HuH-7 (cell line): ENCODE measurements at regions not wholly inside any gene's neighbourhood (a gene's known extent, or its start where the extent isn't known, plus 50 kb on each side); places are given as distances from the start of the nearest gene placed in this dataset.

Experiments used
- DNase-seq: peaks from one replicate; pipeline ENCODE4 v3.0.0; 2011; ENCODE audit warnings: low spot score

DNA sequence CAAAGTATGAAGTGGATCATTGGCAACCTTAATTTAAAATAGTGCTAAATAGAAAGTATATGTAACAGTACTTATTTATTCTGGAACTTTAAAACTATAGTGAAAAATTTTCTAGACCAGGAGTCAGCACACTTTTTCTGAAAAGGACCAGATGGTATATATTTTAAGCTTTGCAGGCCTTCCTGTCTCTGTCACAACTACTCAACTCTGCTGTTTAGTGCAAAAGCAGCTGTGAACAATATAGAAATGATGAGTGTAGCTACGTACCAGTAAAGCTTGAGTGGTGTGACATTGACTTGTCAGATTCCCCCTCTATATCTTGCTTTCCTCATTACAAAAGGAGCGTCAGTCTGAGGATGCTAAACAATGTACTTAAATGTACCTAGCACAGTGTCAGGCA, 88.1 kb upstream of the IGFBP3 start:
- no peak for DNase-seq

DNA sequence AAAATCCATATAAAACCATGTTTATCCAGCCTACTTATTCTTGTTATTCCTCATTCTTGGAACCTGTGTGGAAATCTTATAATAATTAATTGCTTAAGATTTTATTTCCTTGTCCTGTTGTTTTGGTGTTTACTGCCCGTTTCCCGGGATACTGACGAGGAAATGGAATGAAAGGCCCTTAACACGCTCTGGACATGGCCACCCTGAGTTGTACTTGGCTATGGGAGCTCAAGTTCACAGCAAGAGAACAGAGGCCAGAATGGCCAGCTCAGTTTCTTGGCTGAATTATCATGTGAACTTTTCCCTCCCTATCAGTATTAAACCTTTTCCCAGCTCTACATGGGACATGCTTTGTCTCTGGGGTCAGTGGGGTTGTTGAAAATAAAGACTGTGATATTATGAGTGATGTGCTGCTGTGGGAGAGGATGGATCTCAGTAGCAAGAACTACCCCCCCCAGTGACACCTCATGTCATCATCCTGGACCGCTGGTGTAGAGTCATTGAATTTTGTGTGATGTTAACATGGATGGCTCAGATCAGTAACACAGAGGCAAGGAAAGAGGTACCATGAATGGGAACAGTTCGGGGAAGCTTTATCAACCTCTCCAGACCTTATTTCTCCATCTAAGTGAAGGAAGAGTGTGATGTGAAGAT, 87.0 kb upstream of the IGFBP3 start:
- DNase-seq: no peak

DNA sequence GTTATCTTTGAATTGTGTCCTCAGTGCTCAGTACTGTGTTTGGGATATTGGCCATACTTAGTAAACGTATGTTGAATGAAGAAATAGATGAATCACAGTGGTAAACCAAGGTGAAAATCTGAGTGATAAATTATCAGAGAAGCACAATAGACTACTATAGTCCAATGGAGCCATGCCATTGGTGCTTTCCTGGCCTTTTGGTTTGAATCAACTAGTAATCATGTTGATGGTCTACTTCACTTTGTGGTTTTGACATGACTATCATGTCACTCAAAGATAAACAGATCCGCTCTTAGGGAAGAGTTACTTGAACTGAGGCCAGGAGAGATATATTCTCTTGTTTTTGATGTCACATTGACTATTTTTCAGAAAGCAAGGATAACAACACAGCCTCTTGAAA, 86.1 kb upstream of the IGFBP3 start:
- DNase-seq: no peak

DNA sequence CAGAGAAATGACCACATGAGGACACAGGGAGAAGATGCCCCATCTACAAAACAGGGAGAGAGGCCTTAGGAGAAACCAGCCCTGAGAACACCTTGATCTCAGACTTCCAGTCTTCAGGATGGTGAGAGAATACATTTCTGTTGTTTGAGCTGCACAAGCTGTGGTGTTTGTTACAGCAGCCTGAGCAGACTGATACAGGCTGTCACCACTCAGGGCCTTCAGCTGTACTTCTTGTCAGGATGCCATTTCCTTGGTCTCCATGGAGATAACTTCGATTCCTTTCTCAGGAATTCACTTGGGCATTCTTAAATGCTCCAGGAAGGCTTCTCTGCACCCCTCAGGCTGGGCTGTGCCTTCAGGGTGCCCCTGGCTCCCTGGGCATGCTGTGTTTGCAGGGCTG, 85.7 kb upstream of the IGFBP3 start:
- no peak for DNase-seq

DNA sequence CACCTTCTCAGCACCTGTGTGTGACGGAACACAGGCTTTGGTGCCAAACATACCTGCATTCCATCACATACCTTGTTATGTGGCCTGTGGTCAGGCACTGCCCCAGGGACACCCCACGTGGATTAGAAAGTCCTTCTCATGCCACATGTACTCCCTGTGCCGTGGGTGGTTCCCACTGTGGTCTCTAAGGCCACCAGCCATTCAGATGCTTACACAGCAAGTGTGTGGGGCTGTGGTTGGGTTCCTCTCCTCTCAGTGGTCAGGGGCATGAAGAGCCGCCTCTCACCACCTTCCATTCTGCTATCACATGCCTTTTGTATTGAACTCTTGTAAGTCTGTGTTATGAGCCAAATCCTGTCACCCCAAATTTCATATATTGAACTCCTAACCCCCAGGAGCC, 85.1 kb upstream of the IGFBP3 start:
- DNase-seq: no peak

DNA sequence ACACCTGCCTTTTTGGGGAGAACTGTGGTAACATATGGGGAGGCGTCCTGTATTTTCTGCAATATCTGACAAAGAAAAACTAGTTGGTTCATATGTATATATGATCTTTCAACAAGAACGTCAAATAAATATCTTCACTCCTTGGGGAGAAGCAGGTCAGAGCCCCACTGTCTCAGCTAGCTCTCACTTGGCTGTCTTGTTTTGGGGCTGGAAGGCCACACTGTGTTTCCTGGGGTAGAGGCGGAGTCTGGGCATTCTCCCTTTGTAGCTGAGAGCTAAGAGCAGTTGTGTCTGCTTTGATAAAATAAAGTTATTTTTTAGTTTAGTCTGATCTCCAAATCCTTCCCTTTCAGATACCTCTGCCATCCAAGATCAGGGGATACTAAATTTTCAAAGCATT, 83.9 kb upstream of the IGFBP3 start:
- no peak for DNase-seq

DNA sequence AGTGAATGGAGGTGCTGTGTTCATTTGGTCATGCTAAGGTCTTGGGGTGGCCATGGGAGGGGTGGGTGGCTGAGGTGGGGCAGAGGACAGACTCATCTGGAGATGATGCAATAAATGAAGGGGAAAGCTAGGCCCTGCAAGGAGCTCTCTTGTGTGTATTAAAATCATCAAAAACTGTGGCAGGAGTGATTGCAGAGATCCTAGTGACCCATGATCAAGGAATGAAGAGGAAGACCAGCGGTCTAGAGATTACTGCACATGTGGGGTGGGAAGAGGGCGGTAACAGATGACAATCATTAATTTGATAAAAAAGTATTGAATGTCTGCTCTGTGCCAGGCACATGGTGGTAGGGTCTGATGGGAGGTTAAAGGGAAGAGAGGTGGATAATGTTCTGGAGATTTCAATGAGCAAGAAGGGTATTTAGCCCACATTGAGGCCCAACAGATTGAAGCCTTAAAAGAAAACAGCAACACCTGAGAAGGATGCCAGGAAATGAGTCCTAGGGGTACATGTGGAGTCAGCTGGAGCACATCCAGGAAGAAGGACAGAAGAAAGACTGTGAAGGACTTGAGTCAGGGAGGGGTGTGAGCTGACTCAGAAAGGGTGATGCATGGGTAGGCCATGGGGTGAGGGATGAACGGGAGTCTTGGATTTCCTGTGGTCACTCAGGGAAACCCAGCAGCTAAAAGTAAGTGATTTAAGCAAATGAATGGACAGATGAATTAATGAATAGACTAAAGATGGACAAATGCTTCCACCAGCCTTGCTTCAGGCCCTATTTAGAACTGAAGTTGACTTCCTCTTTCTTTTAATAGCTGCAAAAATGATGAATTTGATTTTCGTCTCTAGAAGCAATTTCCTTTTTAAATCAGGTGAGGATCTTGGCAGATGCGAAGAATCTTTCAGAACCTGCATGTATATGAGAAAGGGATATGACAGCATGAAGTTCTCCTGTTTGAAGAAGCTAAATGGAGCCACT, 83.1 kb upstream of the IGFBP3 start:
- DNase-seq: no peak

DNA sequence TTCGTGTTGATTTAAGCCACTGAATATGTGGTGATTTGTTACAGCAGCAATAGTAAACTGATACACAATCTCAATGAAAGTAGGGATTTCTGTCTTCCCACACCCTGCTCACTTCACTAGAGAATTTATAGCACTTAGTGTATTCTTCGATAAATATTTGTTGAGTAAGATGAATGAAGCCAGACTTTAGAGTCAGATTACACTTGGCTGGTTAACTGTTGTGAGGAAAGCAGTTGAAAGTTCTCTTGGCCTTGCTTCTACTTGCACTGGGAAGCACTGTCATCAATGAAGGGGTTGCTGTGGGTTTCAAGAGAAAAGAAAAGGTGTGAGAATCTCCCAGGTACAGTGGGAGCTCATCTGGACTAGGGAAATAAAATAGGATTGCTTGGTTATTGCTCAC, 82.1 kb upstream of the IGFBP3 start:
- DNase-seq: no peak

DNA sequence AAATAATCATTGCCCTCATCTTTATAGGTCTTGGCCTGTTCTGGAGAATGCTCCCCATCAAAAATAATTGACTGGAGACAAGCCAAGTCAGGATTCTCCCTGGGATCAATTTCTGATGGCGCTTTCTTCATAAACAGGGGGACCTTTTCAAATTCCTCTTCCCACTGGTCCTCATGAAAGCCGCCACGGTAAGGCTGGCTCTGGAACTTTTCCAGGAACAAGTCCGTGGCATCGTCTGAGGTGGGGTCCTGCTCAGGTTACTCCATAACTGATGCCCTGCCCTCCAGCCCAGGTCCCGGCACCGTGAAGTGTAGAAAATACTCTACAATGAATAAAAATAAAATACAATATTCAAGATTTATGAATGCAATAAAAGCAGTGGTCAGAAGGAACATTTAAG, 79.4 kb upstream of the IGFBP3 start:
- no peak for DNase-seq

DNA sequence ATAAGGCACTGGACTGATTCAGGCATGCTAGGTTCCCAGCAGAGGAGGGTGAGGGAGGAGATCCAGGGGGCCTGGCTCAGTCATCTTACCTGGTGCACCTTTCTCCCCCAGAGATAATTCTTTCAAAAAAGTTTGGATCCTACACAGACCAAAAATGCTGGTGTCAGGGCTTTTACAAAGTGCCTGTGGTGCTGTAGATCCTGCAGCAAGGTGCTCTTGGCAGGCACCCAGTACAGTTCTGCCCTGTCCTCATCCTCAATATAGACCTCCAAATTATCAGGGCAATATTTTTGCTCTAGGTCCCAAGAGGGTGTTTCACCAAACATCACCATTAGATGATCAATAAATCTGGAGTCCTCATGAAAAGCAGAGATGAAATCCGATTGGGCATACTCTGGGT, 78.5 kb upstream of the IGFBP3 start:
- no peak for DNase-seq

DNA sequence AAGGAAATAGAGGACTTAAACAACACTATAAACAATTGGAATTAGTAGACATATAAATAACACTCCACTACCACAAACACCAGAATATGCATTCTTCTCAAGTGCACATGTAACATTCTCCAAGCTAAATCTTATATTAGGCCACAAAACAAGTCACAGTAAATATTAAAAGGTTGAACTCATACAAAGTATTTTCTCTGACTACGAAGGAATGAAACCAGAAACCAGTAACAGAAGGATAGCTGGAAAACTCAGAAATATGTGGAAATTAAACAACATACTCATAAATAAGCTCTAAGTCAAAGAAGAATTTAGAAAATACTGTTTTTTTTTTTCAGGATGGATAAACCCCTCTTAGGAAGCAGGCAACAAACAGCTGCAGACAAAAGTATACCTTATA, 77.4 kb upstream of the IGFBP3 start:
- DNase-seq: no peak

DNA sequence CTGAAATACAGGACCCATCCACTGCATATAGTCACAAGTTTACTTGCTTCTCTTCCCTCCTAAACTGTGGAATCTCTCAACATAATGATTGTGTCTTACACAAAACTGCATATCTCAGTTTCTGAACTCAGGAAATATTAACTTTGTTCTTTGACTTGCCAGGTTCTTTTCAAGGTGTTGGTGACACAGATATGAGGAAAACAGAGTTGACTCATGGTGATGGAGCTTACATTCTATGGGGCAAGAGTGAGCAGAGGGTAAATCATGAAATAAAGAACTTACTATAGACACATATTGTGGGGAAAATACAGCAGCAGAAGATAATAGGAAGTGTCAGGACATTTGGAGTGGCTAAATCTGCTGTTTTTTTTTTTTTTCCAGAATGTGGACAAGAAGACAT, 72.5 kb upstream of the IGFBP3 start:
- no peak for DNase-seq

DNA sequence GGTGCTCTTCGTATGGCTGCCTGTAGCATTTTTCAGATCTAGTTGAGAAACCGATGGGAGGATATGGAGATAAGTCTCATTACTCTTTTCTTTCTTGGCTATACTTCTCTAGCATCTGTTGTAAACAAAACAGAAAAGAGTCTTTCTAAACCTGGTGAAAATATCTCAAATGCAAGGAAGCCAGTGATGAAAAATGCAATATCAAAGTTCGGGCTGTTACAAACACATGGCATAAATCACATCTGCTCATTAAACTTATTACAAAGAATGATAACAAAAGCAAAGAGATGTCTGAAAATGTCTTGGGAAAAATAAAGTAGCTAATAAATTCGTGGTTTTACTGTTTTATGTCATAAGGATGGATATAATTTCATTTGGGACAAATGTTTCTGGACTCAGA, 71.8 kb upstream of the IGFBP3 start:
- DNase-seq: no peak

DNA sequence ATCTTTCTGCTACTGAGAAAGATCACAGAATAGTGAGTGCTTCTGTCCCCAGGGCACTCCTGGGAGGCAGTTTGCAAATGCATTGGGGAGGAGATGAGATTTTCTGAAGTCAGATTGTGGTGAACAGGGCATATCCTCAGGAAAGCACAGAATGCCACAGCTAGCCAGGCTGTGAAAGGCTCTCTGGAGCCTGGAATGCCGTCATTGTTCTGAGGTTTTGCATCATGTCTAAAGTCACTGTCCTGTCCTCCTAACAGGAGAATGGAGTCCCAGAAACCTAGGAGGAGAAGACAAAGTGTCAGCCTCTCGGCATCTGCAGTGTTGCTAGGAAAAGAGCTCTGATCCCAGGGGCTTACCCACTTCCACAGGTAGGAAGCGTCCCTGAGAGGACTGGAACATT, 69.2 kb upstream of the IGFBP3 start:
- DNase-seq: no peak

DNA sequence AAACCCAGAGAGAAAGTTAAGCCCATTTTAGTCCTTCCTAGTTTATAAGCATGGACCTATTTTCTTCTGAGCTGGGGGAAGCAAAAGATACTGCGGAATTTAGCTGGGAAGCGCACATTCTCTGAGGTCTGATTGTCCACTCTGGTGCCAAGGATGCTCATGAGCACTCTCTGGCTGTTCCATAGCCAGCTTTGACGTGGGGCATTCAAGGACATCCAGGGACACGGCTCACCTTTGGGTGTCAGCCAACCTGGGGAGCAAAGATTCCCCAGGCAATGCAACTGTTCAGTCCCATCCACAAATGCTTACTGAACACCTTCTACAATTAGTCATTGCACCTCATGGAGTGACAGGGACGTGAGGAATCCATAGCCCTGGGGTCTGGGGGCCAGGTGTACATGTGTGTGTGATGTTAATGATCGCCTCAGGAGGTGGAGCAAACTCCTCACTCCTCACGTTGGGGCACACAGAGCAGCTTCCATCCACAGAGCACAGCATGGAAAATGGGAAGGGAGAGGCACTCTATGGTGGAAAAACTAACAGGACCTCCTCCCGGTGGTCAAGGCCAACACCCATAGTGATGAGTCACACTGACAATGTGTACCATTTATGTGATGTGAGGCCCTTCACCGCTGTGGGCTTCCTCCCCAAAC, 67.5 kb upstream of the IGFBP3 start:
- no peak for DNase-seq

DNA sequence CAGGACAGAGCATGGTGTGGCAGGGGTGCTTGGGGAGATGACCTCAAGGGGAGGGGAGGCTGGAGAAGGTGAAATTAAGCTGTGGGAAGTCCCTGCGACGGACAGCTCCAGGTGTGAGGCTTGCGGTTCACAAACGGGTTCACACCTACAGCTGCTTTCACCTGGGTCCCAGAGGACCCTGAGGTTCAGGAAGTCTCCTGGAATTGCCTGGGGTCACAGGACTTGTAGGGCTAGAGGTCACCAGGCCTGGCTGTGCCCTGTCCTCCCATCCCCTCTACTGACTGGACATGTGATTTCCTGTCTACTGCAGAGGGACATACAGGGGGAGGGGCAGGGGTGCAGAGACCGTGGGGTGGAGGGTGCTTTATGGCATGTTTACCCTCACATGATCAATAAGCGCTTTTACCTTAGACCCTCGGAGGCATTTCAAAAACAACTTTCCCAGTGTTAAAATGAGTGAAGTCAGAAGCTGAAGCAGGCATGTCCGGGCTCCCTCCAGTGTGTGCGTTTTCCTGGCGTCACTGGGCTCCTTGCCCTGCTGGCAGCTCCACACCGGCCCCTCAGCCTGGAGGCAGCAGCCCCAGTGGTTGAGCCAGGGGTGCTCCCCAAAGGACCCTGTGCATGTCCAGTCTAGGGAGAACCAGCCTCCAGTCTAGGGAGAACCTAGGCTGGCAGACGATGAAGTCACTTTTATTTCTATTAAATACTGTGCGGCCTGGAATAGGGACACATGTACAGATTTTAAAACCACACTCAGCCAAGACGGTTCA, 66.6 kb upstream of the IGFBP3 start:
- DNase-seq: no peak

DNA sequence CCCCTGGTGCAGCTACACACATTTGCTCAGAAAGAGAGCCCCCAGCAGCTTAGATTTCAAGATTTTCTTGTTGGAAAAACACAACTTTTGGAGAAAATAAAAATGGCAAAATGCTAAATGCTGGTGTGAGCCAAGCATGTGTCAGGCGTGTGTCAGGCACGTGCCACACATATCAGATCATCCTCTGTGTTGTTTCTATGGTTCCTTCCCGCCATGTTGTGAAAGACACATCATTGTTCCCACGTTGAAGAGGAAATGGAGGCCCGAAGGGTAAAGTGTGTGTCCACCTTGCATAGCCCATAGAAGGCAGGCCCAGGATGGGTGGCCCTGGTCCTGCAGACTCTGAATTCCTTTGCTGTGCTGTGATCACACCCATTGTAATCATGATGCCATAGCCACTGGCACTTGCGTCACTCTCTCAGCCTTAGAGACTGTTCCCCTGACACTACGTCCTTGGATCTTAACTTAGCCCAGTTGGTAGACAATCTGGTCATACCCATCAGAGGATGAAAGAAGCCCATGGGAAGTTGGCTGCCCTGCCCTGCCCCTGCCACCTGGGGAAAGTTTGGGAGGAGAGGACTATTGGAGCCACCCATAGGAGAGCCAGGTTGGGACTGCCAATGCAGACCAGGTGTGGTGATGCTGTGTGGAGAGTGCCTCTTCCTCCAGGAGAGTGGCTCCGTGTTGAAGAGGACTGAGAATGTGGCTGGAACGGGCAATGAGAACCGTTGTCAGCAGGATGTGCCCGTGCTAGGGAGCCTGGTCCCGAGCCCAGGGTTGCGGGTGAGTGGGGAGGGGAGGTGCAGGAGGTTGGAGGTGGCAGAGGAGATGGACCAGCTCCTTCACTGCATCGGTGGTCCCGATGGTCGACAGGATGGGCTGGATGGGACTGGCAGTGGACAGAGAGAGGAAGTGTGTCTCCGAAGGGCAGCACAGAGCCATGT, 65.6 kb upstream of the IGFBP3 start:
- DNase-seq: no peak

DNA sequence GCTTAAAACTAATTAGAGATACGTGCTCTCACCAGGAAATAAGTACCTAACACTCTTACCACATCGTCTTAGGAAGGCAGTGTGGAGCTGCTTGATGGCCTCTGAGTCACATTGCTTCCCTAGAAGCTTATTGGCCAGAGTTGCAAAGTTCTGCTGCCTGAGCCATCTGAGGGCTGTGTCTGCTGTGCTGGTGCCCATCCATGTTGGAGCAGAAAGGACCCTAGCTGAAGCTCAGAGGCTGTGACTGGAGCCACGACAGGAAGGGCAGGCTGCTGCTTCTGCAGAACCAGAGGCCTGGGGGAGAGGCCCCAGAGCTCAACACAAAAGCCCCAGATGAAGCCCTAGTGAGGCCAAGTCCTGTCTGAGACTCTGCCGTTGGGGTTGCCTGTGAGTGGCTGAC, 64.8 kb upstream of the IGFBP3 start:
- DNase-seq: no peak

DNA sequence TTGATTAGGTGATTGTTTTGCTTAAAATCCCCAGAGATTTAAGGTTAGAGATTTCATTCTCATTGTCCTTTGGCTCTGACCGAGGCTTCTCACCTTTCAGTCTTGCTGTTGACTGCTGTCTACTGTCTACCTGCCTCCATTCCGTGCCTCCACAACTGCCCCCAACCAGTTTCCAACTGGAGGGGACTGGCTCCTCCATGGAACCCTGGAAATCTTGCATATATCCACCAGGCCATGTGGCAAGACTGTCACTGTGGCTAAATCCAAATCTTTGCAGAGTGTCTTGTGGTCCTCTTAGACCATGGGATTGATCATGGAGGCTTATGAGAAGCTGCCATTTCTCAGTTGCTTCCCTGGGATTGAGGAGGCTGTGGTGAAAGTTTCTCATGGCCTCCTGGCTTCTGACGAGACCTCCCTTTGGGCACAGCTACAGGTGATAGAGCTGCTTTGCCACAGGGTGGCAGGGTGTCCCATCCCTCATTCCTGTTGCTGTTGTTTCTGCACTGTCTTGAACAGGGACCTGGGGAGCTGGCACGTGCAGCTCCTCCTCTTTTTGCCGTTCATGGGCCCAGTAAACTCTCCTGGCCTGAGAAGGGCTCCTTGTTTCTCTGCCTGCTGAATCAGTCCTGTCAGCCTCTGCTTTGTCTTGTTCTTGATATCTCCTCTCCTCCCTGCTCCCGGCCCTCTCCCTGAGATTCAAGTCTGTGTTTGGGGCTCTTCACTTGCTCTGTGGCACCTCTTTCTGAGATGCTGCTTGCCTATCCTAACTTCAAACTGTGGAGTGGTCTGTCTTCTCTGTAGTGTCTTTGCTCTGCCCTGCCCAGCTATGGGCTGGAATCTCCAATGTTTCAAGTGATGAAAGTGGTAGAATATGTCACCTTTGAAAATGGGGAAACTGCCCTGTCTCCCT, 63.6 kb upstream of the IGFBP3 start:
- DNase-seq: no peak

DNA sequence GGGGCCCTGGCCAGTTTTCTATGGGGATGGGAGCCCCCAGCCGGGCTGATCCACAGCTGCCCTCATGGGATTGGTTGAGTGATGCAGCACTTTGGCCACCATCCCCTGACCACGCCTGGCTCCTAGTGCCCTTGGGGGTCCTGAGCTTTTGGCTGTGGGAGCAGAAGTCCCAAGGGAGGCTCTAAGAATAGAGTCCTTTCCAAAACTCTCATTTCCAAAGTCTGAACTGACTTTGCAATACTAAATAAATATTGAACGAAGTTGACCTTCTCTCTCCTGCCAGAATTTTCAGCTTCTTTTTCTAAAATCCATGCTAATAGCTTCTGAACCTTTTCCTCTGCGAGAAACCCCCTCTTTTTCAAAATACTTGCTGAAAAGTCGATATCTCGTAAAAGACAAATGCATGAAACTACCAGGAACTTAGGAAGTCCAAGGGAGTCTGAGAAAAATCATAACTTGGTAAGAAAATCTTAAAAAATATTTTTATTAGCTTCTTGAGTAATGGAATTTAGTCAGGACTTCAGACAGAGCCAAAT, 62.7 kb upstream of the IGFBP3 start:
- no peak for DNase-seq
